GM19372 (cell line): ENCODE measurements at regions not wholly inside any gene's neighbourhood (a gene's known extent, or its start where the extent isn't known, plus 50 kb on each side); places are given as distances from the start of the nearest gene placed in this dataset.
"Not testable (repeated sequence)": the region's sequence is repeated elsewhere in the genome, so short reads cannot be mapped to it uniquely, and the experiment has no call there.

Experiments
- ATAC-seq: cut with Tn5 transposase; IDR thresholded peaks from one replicate; pipeline ENCODE4 v1.9.1; 2021; ENCODE audit warnings: mild to moderate bottlenecking, low read depth, moderate library complexity; ENCODE audit not compliant: unreplicated experiment

DNA sequence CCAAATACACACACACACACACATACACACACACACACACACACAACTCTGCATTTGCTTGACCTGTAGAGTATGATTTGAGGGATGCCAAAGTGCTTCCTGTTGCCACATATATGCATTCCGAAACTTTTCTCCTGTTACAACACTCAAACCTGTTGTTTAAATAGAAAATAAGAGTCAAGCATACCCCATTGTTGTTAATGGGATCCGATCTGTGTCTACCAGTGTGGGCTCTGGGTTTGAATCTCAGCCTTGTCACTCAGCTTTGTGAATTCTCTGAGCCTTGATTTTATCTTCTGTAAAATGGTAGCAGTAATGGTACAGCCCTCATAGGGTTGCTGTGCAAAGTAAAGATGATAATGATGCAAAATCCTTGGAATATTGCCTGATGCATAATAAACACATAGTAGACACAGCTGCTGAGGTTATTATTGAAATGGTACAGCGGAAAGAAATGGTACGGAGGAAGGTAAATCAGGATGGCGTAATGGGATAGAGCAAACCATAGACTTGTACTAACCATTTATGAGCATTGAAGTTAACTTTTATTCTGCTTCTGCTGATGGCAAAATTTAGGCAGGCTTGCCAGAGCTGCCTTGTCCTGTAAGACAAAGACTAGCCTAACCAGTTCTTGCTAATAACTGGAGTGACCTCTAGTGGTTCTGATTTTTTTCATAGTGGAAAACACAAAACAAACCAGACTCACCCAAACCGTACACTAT is 113.5 kb upstream of the PHACTR1 start:
- no peak for ATAC-seq

DNA sequence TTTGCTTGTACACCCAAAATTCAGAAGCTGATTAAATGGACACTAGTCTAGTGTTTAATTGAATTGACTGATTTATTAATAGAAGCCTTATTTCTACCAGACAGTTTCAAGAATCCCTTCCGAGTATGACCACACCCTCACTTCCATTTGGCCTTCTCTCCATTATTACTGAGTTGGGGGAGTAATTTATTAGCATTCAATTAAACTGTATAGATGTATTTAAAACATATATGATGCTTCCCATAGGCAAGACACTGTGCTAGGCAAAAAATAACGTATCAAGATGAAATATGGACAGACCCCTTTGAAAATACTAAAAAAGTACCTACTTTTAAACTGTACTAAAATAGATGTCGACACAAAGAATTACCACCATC is 112.9 kb upstream of the PHACTR1 start:
- no peak for ATAC-seq

DNA sequence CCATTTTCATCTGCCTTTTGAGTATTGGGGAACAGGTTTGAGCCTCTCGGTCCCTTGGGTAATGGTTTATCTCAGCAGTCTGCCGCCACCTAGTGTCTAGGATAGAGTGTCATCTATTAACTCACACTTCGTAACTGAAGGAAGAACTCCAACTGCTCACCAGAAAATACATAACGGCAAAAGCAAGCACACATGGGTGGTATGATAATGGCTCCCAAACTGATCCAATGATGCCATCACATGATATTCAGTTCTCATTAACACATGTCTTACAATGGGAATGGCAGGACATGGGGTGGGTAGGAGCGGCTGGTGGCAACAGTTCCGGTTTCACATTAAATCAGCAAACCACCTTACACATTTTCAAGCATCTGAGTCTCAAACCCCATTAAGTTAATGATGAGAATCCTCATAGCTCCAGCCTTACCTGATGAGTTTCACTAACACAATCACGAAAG is 110.7 kb upstream of the PHACTR1 start:
- peak; percentile 53 for ATAC-seq

DNA sequence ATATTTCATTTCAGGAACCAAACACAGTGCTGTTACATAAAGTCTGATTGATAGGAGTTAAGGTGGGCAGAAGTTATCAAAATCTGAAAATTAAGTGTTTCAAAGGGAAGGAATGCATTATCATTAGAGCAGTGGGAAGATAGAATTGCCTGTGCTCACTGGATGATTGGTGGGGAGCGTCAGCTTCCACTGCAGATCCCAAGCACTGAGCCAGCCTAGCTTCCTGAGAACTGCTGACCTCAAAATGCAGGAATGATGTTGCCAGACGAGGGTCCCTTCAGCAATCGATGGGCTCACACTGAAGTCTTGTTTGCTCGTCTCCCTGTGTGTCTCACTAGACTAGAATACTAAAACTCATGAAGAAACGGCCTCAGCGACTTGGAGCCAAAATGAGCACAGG is 110.0 kb upstream of the PHACTR1 start:
- no peak for ATAC-seq

DNA sequence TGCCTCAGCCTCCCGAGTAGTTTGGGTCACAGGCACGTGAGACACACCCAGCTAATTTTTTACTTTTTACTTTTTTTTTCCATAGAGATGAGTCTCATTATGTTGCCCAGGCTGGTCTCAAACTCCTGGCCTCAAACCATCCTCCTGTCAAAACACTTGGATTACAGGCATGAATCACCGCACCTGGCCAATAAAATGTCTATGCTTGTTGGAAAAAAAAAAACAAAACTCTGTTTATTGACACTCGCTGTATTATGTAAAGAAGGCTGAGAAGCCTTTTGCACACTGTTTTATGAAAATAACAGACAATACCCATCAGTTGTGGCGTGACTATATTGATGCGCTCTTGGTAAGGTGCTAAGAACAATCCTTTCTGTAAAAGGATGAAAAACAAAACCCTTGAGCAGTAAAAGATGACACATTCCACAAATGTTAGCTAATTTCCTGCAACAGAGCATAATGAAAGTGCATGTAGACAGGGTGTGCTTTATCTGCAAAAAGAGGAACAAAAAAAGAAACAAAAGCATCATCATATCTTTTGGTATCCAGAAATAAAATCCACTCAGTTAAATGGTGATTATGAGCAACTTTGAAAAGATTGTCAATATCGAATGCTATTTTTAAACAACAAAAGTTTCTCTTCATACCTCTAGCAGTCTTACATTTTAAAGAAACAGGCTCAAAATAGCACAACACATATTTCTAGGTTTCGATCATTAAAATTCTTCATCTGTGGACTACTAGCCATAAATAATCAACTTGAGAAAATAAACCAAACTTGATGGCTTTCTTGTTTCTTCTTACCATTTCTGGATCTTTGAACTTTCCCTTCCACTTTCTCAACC is 108.3 kb upstream of the PHACTR1 start:
- ATAC-seq, result peak; percentile 59

DNA sequence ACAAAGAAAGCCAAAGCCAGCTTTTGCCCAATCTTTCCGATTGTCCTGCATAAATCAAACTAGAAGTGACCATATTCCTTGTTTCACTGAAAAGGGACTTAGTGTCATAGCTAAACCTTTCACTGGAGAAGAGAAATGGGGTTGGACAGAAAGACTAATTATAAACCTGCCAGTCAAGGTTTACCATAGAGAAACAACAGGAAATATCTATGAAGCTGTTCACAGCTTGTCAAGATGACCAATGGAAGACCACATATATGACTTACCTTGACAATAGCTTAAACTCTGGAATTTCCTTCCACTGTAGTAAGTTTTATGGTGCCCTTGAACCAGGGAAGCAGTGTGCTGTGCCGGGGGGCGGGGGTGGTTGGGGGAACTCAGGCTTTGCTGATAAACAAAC is 107.7 kb upstream of the PHACTR1 start:
- ATAC-seq, result peak; percentile 17

DNA sequence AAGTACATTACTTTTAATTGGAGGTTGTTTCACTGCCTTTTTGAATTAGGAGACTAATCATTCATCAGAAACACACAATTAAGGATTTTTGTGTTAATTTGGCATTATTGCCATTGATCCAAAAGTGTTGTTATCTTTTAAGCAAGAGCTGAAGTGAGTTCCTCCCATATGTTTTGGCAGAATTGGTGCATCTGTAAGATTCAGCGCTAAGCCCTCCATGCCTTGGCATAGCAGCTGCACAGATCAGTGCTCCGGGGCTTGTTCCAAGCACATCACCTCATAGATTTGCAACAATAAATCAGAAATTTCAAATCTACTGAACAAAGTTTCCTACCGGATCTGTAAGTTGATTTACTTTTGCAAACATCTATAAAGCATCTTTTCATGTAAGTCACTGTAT is 106.8 kb upstream of the PHACTR1 start:
- ATAC-seq, result no peak

DNA sequence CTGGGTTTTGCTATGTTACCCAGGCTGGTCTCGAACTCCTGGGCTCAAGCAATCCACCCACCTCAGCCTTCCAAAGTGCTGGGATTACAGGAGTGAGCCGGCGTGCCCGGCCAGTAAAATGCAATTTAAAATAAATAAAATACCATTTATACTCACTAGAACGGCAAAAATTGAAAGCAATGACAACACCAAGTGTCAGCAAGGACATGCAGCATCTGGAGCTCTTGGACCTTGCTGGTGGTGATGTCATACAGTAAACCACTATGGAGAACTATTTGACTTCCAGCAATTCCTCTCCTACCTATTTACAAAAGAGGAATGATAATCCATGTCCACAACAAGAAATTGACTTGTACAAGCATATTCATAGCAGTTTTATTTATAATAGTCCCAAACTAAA is 105.7 kb upstream of the PHACTR1 start:
- ATAC-seq, result no peak

DNA sequence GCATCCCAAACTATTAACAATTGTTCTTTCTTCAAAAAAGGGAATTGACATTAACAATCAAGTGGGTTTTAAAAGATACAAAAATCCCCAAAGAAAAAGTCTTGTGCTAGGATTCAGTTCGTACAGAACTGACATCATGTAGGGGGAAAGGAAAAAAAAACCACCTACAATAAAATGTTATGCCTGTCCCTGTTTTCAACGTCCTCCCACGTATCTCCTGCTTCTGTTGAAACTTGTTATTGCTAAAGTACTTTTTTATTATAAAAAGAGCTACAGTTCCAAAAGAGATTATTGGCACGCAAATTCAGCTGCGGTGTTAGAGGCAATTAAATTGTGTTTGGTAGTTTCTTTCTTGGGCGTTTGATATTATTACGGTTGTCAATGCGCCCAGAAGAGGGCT is 102.8 kb upstream of the PHACTR1 start:
- ATAC-seq, result no peak

DNA sequence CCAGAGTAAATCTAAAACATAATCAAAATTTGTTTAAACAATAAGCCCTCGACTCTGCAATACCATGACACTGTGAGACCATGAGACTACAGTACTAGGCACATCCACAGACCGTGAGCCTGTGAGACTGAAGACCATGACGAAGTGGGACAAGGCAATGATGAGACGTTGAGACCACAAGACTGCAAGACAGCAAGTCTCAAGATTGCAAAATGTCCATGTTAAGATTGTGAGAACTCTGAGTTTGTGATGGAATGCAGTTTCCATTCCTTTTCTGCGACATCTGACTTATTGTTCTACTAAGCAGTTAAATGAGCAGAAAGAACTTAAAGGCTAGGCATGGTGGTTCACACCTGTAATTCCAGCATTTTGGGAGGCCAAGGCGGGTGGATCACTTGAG is 102.1 kb upstream of the PHACTR1 start:
- no peak for ATAC-seq

DNA sequence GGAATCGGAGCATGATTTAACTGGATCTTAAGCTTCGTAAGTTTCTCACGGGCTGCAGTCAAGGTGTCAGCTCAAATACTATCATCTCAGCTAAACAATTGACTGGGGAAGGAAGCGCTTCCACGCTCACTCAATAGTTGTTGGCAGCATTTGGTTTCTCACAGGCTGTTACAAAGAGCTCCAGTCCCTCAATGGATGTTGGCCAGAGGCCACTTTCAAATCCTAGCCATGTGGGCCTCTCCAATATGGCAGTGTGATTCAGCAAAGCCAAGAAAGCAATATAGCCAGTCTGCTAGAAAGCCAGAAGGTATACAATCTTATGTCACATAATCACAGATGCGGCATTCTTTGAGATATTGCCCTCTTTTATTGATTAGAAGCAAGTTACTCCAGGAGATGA is 98.3 kb upstream of the PHACTR1 start:
- no peak for ATAC-seq

DNA sequence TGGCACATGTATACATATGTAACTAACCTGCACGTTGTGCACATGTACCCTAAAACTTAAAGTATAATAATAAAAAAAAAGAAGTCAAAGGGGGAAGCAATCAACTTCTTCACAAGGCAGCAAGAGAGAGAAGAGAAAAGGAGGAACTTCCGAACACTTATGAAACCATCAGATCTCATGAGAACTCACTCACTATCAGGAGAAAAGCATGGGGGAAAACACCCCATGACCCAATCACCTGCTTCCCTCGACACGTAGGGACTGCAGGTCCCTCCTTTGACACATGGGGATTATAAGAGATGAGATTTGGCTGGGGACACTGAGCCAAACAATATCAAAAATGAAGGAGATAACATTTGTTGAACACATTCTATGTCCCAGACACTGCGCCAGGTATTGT is 94.8 kb upstream of the PHACTR1 start:
- ATAC-seq, result no peak

DNA sequence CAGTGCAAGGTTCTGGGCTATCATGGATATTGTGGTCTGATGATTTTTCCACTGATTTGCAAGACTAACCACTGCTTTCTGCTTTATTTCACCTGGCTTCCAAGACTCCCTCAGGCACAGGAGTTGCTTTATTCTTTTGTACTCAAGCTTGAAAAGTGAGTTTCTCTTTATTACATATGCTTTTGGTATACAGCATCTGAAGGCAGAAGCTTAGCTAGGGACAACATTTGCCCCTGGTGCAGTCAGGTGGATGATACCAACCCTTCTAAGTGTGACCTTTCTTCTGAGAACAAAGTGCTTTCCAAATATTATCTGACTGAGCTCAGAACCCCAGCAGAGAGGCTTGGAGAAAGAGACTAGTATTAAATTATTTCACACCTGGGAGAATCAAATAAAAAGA is 94.0 kb upstream of the PHACTR1 start:
- ATAC-seq, result no peak

DNA sequence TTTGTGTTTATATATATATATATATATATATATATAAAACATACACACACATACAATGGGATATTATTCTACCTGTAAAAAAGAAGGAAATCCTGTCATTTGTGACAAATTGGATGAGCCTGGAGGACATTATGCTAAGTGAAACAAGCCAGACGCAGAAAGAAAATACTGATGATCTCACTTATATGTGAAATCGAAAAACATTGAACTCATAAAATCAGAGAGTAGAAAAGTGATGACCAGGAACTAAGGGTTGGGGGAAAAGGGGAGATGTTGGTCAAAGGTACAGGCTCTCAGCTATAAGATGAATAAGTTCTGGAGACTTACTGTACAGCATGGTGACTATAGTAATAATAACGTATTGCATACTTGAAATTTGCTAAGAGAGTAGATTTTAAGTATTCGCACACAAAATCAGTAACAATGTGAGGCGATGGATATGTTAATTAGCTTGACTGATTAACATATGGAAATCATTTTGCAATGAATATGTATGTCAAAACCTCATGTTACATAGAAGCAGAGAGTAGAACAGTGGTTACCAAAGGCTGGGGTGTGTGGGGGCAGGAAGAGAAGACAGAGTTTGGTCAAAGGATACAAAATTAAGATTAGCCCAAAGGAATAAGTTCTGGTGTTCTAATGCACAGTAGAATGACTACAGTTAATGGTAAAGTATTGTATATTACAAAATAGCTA is 92.3 kb upstream of the PHACTR1 start:
- ATAC-seq, result no peak

DNA sequence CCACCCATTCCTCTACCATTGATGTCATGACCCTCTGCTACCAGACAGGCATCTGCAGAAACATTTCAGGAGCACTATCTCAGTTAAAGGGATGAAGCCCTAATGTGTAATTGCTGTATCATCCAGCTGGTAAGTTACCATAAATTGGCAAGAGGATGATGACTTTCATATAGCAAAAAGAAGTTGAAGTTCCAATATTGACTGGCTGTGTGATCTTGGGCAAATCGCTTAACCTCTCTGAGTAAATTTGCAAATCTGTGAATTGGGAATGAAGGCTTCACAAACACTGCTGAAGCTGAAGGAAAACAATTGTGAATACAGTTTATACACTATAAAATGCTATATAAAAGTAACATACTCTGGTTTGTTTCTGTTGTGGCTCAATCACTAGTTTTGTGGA is 89.5 kb upstream of the PHACTR1 start:
- no peak for ATAC-seq

DNA sequence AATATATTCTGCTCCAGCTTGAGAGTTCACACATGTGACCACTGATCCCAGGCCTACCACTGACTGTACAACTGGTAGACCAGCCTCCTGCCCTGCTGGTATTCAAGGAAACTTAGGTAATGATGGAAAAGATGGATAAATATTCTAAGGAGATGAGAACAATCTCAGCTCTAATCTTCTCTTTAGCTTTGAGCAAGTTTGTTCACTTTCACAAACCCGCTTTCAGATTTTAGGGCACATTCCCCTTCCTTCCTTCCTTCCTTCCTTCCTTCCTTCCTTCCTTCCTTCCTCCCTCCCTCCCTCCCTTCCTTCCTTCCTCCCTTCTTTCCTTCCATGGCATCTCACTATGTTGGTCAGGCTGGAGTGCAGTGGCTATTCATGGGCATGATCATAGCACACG is 88.2 kb upstream of the PHACTR1 start:
- ATAC-seq, result no peak

DNA sequence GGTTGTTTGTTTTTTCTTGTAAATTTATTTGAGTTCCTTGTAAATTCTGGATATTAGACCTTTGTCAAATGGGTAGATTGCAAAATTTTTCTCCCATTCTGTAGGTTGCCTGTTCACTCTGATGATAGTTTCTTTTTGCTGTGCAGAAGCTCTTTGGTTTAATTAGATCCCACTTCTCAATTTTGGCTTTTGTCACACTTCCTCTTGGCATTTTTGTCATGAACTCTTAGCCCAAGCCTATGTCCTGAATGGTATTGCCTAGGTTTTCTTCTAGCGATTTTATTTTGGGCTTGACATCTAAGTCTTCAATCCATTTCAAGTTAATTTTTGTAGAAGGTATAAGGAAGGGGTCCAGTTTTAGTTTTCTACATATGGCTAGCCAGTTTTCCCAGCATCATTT is 82.8 kb upstream of the PHACTR1 start:
- not testable (repeated sequence) for ATAC-seq

DNA sequence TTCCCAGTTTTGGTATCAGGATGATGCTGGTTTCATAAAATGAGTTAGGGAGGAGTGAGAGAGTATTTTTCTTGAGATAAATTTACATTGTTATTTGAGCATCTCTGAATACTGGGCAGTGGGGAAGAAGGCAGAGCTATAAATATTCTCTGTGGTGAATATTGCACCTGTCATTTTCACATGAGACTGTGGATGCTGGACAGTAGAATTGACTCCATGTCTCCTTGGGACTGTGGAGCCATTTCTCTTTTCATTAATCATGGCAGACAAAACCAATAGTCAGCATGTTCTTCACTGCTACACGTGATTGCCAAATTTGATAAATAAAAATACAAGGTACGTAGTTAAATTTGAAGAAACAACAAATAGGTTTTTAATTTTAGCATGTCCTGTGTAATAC is 81.2 kb upstream of the PHACTR1 start:
- no peak for ATAC-seq

DNA sequence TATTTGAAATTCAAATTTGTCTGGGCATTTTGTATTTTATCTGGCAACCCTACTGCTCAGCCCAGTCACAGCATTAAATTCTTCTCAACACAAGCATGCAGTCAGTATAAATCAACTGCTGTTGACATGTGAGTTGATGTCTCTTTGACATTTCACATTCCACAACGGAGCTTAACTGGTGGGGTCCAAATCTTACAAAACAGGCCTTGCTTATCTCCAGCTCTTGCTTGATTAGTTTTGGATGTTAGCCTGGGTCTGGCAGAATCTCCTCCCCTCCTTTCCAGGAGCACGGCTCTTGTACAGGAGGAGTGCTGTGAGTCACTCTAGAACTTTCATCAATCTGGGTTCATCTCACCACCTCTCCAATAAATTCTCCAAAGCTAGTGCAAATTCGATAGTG is 80.8 kb upstream of the PHACTR1 start:
- ATAC-seq, result no peak

DNA sequence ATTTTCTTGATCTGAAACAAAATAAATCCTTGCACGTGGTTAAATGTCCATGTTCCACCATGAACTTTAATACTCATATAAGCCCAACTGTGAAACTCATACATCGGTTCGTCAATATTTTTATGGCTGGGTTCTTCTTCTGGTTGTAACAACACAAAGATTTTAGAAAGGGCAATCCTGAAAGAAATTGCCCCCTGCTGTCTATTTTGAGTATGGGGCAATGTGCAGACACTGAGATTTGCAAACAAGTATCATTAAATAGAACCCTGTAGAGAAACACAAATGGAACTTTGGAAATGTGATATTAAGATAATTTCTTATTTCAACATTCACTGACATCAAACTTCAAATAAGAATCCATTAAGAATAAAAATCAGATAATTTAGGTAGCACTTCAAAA is 80.2 kb upstream of the PHACTR1 start:
- ATAC-seq, result no peak

DNA sequence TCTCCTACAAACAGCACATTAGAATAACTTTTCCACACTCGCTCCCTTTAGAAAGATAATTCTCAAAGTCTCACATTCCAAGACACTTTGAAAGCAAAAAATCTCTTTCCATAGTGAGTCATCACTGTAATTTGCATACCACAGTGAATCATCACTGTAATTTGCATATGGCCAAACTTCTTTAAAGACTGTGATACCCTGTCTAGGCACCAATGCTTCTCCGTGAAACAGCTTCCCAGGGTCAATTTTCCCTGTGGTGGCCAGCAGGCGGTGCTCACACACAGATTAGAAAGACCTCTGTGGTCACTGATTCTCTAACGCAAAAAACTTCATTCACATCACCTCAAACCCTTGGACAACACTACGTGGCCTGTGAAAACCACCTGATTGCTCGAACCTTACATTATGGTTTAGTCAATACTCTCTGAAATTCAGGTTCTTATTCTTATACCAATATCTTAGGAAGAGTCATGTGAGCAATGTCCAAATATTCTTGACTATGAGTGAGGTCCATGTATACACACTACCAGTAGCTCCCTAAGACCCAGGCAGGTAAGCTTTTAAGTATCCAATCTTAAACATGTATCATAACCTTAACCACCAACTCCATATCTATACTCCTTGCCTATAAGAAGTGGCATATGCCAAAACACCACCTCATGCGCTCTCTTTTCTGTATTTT is 78.5 kb upstream of the PHACTR1 start:
- ATAC-seq, result no peak
